Skin epidermis (tissue), 12 donors: ENCODE measurements at regions not wholly inside any gene's neighbourhood (a gene's known extent, or its start where the extent isn't known, plus 50 kb on each side); places are given as distances from the start of the nearest gene placed in this dataset.
"Not testable (repeated sequence)": the region's sequence is repeated elsewhere in the genome, so short reads cannot be mapped to it uniquely, and the experiment has no call there.

Experiments
- H3K27ac ChIP-seq, 21 experiments: fragments of 200-600 bp; sonication (generic) in 11 of 21; one replicate each; pipeline ENCODE4 v1.5.0; 2020; ENCODE audit warnings: mild to moderate bottlenecking in 3 of 21, inconsistent platforms in 2 of 21, moderate library complexity in 2 of 21
- H3K4me3 ChIP-seq, 7 experiments: fragments of 200-600 bp; sonication (generic) in 2 of 7; one replicate each; pipeline ENCODE4 v1.5.0; 2020; ENCODE audit warnings: inconsistent platforms in 2 of 7, mild to moderate bottlenecking in 2 of 7, moderate library complexity in 1 of 7

DNA sequence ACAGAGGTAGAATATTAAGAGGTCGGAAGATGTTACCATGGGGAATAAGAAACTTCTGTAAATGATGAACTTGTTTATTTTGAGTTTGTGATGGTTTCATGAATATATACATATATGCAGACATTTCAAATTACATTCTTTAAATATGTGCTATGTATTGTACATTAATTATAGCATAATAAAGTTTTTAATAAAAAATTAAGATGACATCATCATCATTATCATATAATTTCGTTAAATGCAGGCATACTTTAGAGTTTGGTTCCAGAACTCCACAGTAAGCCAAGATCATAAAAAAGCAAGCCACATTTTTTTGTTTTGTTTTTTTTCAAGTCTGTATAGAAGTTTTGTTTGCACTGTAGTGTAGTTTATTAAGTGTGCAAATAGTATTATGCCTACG, 1403.5 kb downstream of the EFNA5 start:
- no peak overlapping the region for H3K4me3 ChIP-seq
- H3K27ac ChIP-seq = no peak overlapping the region

DNA sequence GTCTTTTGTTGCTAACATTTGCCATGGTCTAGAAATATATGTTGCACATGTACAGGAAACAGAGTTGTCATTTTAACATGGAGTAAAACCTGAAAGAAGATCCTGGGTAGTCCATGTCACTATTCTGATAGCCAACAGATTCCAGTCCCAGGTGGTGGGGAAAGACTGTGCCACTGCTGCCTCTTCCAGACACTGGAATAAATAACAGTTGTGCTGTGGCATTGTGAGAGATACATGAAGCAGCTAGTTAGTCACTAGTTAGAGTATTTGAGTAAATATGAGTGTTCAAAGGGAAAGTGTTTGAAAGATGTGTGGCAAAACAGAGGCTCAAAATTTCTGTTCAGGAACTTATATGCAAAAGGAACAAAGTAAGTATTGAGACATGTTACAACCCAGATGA, 1408.3 kb downstream of the EFNA5 start:
- Histone ChIP-seq H3K27ac (no peak overlapping the region), H3K4me3 (no peak overlapping the region)

DNA sequence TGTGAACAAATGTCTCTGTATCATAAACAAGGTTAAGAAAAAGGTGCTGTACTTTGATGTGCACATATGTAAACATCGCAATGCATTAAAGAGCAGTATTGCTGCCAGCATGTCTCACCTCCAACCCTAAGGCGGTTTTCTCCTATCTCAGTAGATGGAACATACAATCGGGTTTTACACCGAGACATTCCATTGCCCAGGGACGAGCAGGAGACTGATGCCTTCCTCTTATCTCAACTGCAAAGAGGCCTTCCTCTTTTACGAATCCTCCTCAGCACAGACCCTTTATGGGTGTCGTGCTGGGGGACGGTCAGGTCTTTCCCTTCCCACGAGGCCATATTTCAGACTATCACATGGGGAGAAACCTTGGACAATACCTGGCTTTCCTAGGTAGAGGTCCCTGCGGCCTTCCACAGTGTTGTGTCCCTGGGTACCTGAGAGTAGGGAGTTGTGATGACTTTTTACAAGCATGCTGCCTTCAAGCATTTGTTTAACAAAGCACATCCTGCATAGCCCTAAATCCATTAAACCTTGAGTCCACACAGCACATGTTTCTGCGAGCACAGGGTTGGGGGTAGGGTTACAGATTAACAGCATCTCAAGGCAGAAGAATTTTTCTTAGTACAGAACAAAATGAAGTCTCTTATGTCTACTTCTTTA, 1411.2 kb downstream of the EFNA5 start:
- H3K4me3 ChIP-seq, H3K27ac ChIP-seq: not testable (repeated sequence)

DNA sequence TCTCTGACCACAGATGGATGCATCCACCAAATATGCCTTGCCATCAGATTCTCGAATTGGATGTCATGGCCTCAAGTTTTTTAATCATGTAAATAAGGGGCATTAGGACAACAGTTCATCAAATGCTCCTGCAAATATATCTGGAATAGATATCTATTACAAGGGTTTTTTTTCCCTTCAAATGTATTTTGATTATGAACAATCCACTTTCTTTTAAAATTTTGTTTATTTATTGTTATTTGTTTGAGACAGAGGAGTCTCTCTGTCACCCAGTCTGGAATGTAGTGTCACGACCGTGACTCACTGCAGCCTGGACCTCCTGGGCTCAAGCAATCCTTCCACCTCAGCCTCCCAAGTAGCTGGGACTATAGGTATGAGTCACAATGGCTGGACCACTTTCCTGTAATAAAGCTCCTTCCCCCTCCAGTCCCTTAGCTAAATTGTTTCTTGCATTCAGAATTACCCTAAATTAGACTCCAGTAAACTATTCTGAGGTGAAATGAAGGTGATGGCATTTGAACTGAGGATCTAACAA, 1412.1 kb downstream of the EFNA5 start:
- Histone ChIP-seq H3K4me3 (no peak overlapping the region), H3K27ac (no peak overlapping the region)

DNA sequence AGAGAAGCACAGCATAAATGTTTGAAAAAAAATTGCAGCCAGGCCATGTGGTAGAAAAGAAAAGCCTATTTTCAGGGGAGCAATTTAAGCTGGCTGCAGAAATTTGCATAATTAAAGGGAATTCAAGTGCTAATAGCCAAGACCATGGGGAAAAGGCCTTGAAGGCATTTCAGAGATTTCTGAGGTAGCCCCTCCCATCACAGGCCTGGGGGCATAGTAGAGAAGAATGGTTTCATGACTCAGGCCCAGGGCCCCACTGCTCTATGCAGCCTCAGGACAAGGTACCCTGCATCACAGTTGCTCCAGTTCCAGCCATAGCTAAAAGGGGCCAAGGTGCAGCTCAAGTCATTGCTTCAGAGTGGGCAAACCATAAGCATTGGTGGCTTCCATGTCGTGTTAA, 1416.0 kb downstream of the EFNA5 start:
- Histone ChIP-seq H3K4me3 (no peak overlapping the region), H3K27ac (no peak overlapping the region)

DNA sequence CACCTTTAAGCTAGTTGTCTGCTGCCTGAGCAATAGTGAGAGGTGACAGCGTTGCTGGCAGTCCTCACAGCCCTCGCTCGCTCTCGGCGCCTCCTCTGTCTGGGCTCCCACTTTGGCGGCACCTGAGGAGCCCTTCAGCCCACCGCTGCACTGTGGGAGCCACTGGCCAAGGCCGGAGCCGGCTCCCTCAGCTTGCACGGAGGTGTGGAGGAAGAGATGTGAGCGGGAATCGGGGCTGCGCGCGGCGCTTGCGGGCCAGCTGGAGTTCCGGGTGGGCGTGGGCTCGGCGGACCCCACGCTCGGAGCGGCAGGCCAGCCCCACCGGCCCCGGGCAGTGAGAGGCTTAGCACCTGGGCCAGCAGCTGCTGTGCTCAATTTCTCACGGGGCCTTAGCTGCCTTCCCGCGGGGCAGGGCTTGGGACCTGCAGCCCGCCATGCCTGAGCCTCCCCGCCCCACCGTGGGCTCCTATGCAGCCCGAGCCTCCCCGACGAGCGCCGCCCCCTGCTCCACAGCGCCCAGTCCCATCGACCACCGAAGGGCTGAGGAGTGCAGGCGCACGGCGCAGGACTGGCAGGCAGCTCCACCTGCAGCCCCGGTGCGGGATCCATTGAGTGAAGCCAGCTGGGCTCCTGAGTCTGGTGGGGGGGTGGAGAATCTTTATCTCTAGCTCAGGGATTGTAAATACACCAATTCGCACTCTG, 1424.5 kb downstream of the EFNA5 start:
- H3K27ac ChIP-seq, H3K4me3 ChIP-seq: not testable (repeated sequence)

DNA sequence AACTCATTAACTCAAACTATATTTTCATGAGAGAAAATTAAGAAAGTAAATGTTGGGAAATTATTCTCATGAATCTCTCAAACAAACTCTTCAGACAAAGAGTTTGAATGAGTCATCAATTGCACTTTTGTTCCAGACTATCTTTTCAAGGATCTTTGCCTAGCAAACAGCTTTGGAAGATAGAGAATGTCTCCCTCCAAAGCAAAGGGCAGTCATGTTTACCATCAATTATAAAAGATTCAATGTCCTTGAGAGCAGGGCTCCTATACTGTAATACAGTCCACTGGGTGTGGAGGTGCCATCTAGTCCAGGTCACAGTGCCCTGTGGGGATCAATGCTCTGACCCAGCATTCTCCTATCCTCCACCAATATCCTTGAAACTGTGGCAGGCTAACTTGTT, 1429.3 kb downstream of the EFNA5 start:
- no peak overlapping the region for H3K4me3 ChIP-seq
- no peak overlapping the region for H3K27ac ChIP-seq

DNA sequence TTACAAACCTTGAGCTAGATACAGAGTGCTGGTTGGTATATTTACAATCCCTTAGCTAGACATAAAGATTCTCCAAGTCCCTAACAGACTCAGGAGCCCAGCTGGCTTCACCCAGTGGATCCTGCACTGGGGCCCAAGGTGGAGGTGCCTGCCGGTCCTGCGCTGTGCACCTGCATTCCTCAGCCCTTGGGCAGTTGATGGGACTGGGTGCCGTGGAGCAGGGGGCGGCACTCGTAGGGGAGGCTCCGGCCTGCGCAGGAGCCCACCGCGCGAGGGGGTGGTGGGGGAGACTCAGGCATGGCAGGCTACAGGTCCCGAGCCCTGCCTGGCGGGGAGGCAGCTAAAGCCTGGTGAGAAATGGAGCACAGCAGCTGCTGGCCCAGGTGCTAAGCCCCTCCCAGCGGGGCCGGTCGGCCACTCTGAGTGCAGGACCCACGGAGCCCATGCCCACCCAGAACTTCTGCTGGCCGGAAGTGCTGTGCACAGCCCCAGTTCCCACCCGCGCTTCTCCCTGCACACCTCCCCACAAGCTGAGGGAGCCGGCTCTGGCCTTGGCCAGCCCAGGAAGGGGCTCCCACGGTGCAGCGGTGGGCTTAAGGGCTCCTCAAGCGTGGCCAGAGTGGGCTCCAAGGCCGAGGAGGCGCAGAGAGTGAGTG, 1464.7 kb downstream of the EFNA5 start:
- Histone ChIP-seq H3K27ac (no peak overlapping the region), H3K4me3 (no peak overlapping the region)

DNA sequence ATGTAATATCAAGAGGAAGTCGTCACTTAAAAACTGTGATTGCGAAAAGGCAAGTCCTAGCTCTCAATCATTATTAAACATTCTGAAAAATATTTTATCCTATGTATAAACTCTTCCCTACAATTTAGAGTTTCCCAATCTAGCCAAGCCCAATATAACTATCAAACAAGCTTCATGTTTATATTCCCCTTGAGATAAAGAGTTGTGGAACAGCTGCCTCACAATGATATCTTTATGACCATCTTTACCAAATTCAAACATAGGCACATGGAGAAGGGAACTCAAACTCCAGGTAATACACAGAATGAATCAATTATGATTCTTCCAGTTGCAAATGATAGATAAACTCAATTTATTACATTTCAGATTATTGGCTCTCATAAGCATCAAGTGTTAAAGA, 1468.7 kb downstream of the EFNA5 start:
- Histone ChIP-seq H3K4me3 (no peak overlapping the region), H3K27ac (no peak overlapping the region)

DNA sequence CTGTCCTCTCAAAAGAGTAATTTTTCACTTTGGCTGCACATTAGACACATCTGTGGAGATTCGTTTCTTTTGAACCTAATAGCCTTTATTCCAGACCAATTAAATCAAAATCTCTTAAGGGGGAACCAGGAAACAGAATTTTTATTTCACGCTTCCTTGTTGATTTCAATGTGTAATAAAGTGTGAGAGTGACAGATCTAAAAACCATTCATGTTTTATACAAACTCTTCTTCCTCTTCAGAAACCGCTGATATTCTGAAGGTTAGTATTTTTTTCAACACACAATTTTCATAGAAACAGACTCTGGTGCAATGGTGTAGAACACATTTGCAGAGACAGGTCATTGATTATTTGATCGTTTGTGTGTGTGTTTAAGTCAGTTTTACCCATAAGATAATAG, 1469.8 kb downstream of the EFNA5 start:
- Histone ChIP-seq H3K4me3 (no peak overlapping the region), H3K27ac (no peak overlapping the region)

DNA sequence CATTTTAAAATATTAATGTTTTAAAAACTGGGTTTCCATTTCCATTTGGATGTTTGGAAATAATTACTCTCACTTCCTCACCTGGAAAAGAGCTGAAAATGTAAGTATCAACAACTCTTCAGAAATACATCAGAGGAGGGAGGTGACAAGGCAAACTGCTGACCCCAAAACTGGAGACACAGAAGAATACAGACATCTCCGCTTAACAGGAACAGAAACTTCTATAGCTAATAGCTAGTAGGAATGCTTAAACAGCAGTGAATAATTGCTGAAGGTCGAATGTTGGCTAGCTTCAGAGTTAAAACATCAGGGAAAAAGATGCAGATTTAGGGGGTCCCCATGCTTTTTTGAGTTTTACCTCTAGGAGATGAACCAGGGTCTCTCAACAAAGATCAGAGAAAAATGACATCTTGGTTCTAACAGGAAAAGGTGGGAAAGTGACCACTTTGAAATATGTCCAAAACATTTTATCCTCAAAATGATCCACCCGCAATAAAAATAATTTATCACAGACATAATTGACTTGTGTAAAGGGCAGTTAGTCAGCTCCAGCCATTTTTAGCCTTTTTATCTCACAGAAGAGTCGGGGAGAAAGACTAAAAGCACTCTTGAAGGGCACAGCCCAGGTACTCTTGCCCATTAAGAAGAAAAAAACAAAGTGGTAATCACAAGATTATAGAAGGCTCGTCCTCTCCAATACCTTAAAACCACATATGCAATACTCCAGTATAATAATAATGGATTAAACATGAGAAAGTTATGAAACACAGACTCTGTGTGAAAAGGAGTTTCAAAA, 1474.9 kb downstream of the EFNA5 start:
- H3K27ac ChIP-seq = no peak overlapping the region

DNA sequence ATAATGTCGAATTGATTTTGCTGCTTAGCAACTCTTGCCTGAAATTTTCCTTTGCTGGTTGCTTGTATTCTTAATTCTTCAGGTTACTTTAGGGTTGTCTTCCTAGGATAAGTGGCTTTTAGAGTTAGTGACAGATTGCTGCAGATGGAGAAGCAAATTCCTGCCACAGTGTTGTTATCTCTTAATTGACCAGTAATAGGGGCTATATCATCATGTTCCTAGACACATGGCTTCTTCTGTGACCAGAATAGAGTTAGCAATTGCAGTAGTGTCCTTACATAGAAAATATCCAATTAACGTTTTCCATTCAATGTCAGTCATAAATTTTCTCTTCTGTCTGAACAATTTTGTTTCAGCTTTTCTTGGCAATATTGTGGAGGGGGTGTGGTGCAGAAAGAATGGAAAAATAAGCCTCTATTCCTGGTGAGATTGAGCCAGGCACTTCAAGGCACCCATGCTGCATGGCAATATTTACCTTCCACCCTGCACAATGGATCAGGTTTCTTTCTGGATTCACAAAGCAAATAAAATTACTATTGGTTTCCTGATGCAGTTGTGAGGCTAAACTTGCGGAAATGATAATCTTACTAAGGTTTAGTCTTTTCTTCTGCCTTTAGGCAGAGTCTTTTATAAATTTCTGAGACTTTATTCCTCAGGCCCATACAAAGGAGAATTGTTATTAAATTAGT, 1481.5 kb downstream of the EFNA5 start:
- H3K27ac ChIP-seq = no peak overlapping the region
- H3K4me3 ChIP-seq = no peak overlapping the region

More for the DNA sequence above, 1474.9 kb downstream of the EFNA5 start:
- no peak overlapping the region for H3K4me3 ChIP-seq

DNA sequence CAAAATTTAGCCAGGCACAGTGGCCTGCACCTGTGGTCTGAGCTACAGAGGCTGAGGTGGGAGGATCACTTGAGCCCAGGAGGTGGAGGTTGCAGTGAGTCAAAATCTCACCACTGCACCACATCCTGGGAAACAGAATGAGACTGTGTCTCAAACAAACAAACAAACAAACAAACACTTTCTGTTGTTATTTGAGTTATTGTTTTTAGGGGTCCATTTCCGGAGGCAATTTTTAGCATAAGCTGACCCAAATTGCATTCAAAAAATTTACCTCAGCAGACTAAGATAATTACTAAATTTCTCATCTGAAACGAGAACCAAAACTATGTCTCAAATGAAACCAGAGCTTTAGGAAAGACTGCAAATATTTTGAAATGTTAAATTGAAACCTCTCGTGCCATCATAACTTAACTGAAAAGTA, 1485.1 kb downstream of the EFNA5 start:
- no peak overlapping the region for H3K27ac ChIP-seq
- H3K4me3 ChIP-seq = no peak overlapping the region

DNA sequence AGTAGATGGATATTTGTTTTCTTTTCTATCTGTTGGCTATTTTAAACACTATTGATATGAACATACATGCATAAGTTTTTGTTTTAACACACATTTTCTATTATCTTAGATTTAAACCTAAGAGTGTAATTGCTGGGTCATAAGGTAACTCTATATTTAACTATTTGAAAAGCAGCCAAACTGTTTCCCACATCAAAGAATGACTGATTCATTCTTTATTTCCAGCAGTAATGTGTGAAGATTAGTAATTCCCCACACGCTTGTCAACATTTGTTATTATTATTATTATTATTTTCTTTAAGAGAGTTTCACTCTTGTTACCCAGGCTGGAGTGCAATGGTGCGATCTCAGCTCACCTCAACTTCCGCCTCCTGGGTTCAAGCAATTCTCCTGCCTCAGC, 1495.8 kb downstream of the EFNA5 start:
- Histone ChIP-seq H3K4me3 (no peak overlapping the region), H3K27ac (no peak overlapping the region)

DNA sequence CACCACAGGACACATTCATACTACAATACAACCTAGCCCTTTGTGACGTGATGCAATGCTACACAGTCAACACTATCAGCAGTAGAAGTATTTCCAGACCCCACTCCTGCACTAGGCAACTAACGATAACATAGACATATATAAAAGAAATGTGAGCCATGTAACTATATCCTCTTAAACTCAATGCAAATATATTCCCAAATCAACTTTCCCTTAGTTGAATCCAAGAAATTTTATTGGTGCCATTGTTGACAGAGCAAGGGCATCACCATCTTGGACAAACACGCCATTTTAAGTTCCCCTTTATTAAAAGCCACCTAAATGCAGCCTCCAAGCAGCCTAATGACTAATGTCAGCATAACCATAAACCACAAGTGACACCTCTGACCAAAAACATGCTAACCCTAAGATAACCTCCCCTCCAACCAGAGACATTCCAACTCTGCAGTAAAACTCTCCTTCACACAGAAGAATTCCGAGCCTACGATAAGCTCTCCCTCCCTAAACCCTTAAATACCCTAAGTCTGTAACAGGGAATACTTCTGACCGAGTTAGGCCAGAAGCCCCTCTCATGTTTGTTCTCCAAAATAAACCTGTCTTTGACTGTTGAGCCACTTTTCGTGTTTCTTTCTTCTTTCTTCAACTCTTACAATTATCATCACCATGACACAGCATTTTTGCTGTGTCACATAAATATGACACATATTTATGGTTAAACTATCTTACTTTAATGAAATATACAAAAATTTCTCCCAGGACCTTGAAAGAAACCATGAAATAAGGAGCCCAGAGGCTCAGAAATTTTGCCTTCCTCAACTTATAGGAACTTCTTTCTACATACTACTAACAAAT, 1497.8 kb downstream of the EFNA5 start:
- Histone ChIP-seq H3K27ac (no peak overlapping the region), H3K4me3 (no peak overlapping the region)

DNA sequence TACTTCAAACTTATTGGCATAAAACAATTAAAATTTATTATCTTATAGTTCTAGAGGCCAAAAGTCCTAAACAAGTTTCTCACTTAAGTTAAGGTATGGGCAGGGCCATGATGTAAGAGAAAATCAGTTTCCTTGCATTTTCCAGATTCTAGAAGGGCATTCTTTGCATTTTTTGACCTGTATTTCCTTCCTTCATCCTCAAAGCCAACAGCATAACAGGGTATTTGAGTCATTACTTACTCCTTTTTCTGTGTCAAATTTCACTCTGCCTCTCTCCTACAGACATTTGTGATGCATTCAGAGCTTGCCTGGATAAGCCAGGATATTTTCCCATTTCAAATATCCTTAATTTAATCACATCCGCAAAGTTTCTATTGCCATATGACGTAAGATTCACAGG, 1499.0 kb downstream of the EFNA5 start:
- no peak overlapping the region for H3K4me3 ChIP-seq
- H3K27ac ChIP-seq = no peak overlapping the region

DNA sequence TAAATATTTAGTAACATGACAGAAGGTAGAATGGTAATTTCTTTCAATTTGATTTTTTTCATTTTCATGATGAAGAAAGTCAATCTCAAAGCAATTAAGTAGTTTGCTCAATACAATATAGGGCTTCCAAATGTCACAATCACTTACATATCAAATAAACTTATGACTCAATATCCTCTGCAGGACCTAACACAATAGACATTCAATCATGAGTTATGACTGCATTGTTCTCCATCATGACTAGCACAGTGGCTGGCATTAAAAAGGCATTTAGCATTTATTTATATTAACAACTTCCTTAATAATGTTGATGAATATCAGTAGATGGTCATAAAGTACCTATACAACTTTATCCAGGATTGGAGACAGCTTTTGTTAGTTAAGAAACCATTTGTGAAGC, 1499.6 kb downstream of the EFNA5 start:
- H3K27ac ChIP-seq = no peak overlapping the region
- no peak overlapping the region for H3K4me3 ChIP-seq

DNA sequence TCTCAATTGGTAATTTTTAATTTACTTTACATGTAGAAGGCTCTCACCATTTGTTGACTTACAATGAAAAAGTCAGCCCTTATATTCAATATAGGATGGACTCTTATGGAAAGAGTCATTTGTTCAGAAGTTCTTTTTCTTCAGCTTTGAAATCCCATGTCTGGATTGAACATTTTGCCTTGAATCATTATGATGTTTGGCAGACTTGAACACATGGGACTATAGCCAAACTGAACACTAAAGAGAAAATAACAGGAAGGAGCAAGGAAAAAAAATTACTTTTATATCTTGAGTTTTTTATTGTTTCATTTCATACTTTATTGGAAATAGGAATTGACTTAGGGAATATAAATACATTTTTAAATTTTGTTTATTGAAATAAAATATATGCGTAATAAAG, 1503.0 kb downstream of the EFNA5 start:
- H3K4me3 ChIP-seq = no peak overlapping the region
- H3K27ac ChIP-seq = no peak overlapping the region

DNA sequence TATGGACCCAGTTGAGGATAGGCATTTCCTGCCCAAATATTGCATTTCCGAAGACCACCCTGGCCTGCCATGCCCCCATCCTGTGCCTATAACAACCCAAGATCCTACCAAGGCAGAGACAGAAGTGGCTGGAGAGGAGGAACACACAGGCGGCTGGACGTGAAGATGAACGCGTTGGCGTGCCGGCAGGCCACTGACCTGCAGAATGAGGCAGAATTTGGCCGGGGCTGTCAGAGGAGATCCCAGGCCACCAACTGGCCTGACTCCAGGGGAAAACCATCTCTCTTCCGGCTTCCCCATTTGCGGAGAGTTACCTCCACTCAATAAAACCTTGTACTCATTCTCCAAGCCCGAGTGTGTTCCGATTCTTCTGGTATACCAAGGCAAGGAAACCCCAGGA, 1507.5 kb downstream of the EFNA5 start:
- no peak overlapping the region for H3K27ac ChIP-seq

More for the DNA sequence above, 1507.5 kb downstream of the EFNA5 start:
- H3K4me3 ChIP-seq = no peak overlapping the region
